ENCODE measurements at regions not wholly inside any gene's neighbourhood (a gene's known extent, or its start where the extent isn't known, plus 50 kb on each side); places are given as distances from the start of the nearest gene placed in this dataset.

DNA sequence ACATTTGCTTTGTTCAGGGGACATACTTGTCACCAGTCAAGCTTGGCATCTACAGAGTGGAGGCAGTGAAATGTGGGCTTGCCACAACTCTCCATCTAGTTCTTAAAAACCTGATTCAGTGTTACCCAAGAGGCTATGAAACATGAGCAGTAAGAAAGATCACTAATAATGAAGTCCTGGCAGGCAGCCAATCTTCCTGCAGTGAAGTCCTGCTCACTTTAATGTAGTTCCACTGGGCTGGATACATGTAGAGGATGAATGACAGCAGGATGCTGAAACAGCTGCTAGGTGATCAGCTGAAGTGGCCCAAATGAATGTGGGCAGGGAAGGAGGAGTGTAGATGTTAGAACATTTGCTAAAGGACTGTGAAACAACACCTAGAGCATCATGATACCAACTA is 1213.1 kb downstream of the OLFM4 start:
- TF ChIP-seq ZNF311 (tag by site-specific recombination; IDR thresholded peaks at IDR 0.05; ENCODE audit: borderline replicate concordance): no peak
- TF ChIP-seq, protein P1, sequence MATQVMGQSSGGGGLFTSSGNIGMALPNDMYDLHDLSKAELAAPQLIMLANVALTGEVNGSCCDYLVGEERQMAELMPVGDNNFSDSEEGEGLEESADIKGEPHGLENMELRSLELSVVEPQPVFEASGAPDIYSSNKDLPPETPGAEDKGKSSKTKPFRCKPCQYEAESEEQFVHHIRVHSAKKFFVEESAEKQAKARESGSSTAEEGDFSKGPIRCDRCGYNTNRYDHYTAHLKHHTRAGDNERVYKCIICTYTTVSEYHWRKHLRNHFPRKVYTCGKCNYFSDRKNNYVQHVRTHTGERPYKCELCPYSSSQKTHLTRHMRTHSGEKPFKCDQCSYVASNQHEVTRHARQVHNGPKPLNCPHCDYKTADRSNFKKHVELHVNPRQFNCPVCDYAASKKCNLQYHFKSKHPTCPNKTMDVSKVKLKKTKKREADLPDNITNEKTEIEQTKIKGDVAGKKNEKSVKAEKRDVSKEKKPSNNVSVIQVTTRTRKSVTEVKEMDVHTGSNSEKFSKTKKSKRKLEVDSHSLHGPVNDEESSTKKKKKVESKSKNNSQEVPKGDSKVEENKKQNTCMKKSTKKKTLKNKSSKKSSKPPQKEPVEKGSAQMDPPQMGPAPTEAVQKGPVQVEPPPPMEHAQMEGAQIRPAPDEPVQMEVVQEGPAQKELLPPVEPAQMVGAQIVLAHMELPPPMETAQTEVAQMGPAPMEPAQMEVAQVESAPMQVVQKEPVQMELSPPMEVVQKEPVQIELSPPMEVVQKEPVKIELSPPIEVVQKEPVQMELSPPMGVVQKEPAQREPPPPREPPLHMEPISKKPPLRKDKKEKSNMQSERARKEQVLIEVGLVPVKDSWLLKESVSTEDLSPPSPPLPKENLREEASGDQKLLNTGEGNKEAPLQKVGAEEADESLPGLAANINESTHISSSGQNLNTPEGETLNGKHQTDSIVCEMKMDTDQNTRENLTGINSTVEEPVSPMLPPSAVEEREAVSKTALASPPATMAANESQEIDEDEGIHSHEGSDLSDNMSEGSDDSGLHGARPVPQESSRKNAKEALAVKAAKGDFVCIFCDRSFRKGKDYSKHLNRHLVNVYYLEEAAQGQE (tag by site-specific recombination; IDR thresholded peaks at IDR 0.05): no peak
